Pancreas (tissue), 10 donors: ENCODE measurements at regions not wholly inside any gene's neighbourhood (a gene's known extent, or its start where the extent isn't known, plus 50 kb on each side); places are given as distances from the start of the nearest gene placed in this dataset.

ENCODE experiments used
- ATAC-seq, 4 donors: fragments of 200-7000 bp; cut with Tn5 transposase; one replicate each; pipeline versions ENCODE4 v1.8.0 to v1.9.1; 2020; ENCODE audit warnings: mild to moderate bottlenecking in 4 of 4, moderate library complexity in 4 of 4
- DNase-seq, 6 donors: peaks; one replicate each; pipeline ENCODE4 v3.0.0-alpha.2; 2020
- FAIRE-seq: peaks from 2 replicates; lab custom pipeline; 2012; peaks lifted over from hg19 to GRCh38; lab: Jason Lieb, UNC
- H3K27ac ChIP-seq, 4 donors: fragments of 200-600 bp; sonication (generic); 1 replicate in 3 of 4; 2 replicates in 1 of 4; pipeline versions ENCODE4 v1.5.0 to v1.8.0; 2020
- H3K27me3 ChIP-seq, 4 donors: fragments of 200-600 bp; one replicate each; pipeline ENCODE4 v1.8.0; 2021
- H3K36me3 ChIP-seq, 3 donors: fragments of 200-600 bp; sonication (generic) in 1 of 3; one replicate each; pipeline versions ENCODE4 v1.5.0 to v1.8.0; 2020 to 2021
- H3K4me1 ChIP-seq, 3 donors: fragments of 200-600 bp; one replicate each; pipeline ENCODE4 v1.8.0; 2021
- H3K4me3 ChIP-seq, 4 donors: fragments of 200-600 bp; sonication (generic) in 2 of 4; one replicate each; pipeline versions ENCODE4 v1.5.0 to v1.8.0; 2020 to 2021
- H3K9me3 ChIP-seq, 4 donors: fragments of 200-600 bp; one replicate each; pipeline ENCODE4 v1.8.0; 2021
- CTCF ChIP-seq, 4 donors: fragments of 200-600 bp; sonication (generic) in 3 of 4; IDR thresholded peaks; one replicate each; pipeline versions ENCODE4 v1.5.0 to v1.8.0; 2021; ENCODE audit warnings: antibody characterized with exemption in 4 of 4
- WGBS, 2 donors: extraction: QIAGEN DNeasy Blood & Tissue Kit; methylation state at CpG; one replicate each; pipeline ENCODE4 v1.1.7; 2013; 5-methylcytosine and 5-hydroxymethylcytosine counted together
- intact Hi-C, 3 donors: fragments of 100-400 bp; cut with DNase I; formaldehyde crosslinking; loops; one replicate each; pipeline versions ENCODE4 v1.11.1 to v1.14.2; 2022
- donor health status: healthy with polysubstance abuse.
- donor health status: DM: no; HTN: no; CAD: no; lungs with moderate emphysema.
- donor health status: DM: no; HTN: no; CAD: no.
- donor health status: control.
- donor health status: control.
- donor health status: Bipolar disorder and iron deficiency.
- donor health status: DM: yes; HTN: yes; CAD: no.
- donor health status: DM: no; HTN: no; CAD: no.
- donor health status: DM: no; HTN: no; CAD: no.
- donor health status: DM: yes; HTN: yes; CAD: no.

DNA sequence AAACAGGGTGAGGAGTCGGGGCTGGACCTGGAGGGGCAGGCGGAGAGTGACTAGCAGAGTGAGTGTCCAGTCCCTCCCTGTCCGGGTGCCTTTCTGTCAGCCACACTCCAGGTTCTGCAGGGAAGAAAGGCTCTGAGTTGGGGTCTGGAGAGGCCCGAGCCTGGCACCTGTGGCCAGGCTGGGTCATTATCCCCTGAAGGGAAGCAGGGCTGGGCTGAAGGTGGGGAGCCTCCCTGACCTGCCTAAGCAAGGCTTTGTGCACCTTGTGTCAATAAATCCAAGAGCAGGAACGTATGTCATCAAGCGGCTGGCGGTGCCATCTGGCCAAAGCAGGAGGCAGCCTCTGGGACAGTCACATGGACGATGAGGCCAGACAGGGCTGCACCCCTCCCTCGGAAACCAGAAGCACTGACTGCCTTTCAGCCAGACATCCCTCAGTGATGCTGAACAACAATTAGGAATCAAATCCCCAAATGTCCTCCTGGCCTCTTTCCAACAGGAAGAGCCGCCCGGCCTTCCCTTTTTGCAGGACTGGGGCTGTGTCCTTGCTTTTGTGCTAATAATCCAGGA lies 73.9 kb upstream of the FGF3 start:
- Histone ChIP-seq H3K4me3 (no peak overlapping the region), H3K27me3 (no peaks in the 10 kb centered on the region), H3K9me3 (no peaks in the 10 kb centered on the region), H3K27ac (peak overlapping the region in 1 of 4 donors; percentile 12), H3K36me3 (no peaks in the 10 kb centered on the region), H3K4me1 (no peaks in the 10 kb centered on the region)
- intact Hi-C loops: loop anchor here in 1 of 3 donors (5.0 kb wide), 1 partner anchor 201 kb away; no protein-coding TSS in a partner anchor
- DNase-seq: peak in 1 of 6 donors; percentile 64
- FAIRE-seq: no peak
- TF ChIP-seq CTCF (IDR thresholded peaks at IDR 0.05): no peak
- peak in 3 of 4 donors; percentile 71 to 81 (median 74) for ATAC-seq
- WGBS, 2 donors: 22 to 27% methylated on average over 11 of the region's 11 CpGs

GRCh38 chr11:69893631-69894030 lies 74.4 kb upstream of the FGF3 start:
- no peak for FAIRE-seq
- Histone ChIP-seq H3K27me3 (no peaks in the 10 kb centered on the region), H3K27ac (peak overlapping the region in 1 of 4 donors; percentile 12), H3K4me1 (no peaks in the 10 kb centered on the region), H3K9me3 (no peaks in the 10 kb centered on the region), H3K4me3 (no peak overlapping the region), H3K36me3 (no peaks in the 10 kb centered on the region)
- DNase-seq: peak in 2 of 6 donors; percentile 16 to 31
- ATAC-seq: no peak
- 49 to 57% methylated on average over 10 of the region's 10 CpGs for WGBS, 2 donors
- intact Hi-C loops: loop anchor here in 1 of 3 donors (5.0 kb wide), 1 partner anchor 201 kb away; no protein-coding TSS in a partner anchor
- no peak for TF ChIP-seq CTCF (IDR thresholded peaks at IDR 0.05)

GRCh38 chr11:69894181-69894611 lies 75.0 kb upstream of the FGF3 start:
- no peaks in the 10 kb centered on the region for H3K9me3 ChIP-seq
- H3K27ac ChIP-seq: no peak overlapping the region
- no peaks in the 10 kb centered on the region for H3K27me3 ChIP-seq
- H3K4me1 ChIP-seq: no peaks in the 10 kb centered on the region
- intact Hi-C loops: loop anchor here in 1 of 3 donors (5.0 kb wide), 1 partner anchor 202 kb away; no protein-coding TSS in a partner anchor
- DNase-seq (peak in 2 of 6 donors; percentile 47 to 49), FAIRE-seq (no peak), ATAC-seq (no peak)
- no peak overlapping the region for H3K4me3 ChIP-seq
- no peak for TF ChIP-seq CTCF (IDR thresholded peaks at IDR 0.05)
- WGBS, 2 donors: 64 to 78% methylated on average over 15 of the region's 15 CpGs
- no peaks in the 10 kb centered on the region for H3K36me3 ChIP-seq

GRCh38 chr11:69894648-69895047 lies 75.4 kb upstream of the FGF3 start:
- no peak for FAIRE-seq
- no peaks in the 10 kb centered on the region for H3K4me1 ChIP-seq
- H3K36me3 ChIP-seq: no peaks in the 10 kb centered on the region
- no peak for ATAC-seq
- no peaks in the 10 kb centered on the region for H3K9me3 ChIP-seq
- peak in 1 of 6 donors; percentile 21 for DNase-seq
- TF ChIP-seq CTCF (IDR thresholded peaks at IDR 0.05): no peak
- intact Hi-C loops: loop anchor here in 1 of 3 donors (5.0 kb wide), 1 partner anchor 202 kb away; no protein-coding TSS in a partner anchor
- no peak overlapping the region for H3K27ac ChIP-seq
- 61 to 71% methylated on average over 8 of the region's 8 CpGs for WGBS, 2 donors
- H3K27me3 ChIP-seq: no peaks in the 10 kb centered on the region
- no peak overlapping the region for H3K4me3 ChIP-seq

- DNase-seq: no peak
- Histone ChIP-seq H3K4me1 (no peaks in the 10 kb centered on the region), H3K27me3 (no peaks in the 10 kb centered on the region), H3K36me3 (no peaks in the 10 kb centered on the region), H3K4me3 (no peak overlapping the region), H3K9me3 (no peaks in the 10 kb centered on the region), H3K27ac (no peak overlapping the region)
- intact Hi-C loops: no loop called here
- ATAC-seq: no peak
- FAIRE-seq: no peak
- TF ChIP-seq CTCF (IDR thresholded peaks at IDR 0.05): no peak
Measured at GRCh38 chr11:69896250-69896649, 77.0 kb upstream of the FGF3 start.
